ES-I3 (cell line): ENCODE measurements at regions not wholly inside any gene's neighbourhood (a gene's known extent, or its start where the extent isn't known, plus 50 kb on each side); places are given as distances from the start of the nearest gene placed in this dataset.

Source experiments
- H3K36me3 ChIP-seq: 2 replicates; pipeline ENCODE4 v1.6.1; 2013; ENCODE audit warnings: mild to moderate bottlenecking, low read length, control low read depth, moderate library complexity; ENCODE audit not compliant: insufficient read depth
- H3K4me1 ChIP-seq: 2 replicates; pipeline ENCODE4 v1.6.1; 2013; ENCODE audit warnings: mild to moderate bottlenecking, control low read depth, low read length; ENCODE audit not compliant: insufficient read depth
- H3K9ac ChIP-seq: 2 replicates; pipeline ENCODE4 v1.6.1; 2013; ENCODE audit warnings: low read depth, mild to moderate bottlenecking, low read length, moderate library complexity
- H3K9me3 ChIP-seq: 2 replicates; pipeline ENCODE4 v1.6.1; 2013; ENCODE audit warnings: mild to moderate bottlenecking, low read length, moderate library complexity; ENCODE audit not compliant: control insufficient read depth, insufficient read depth

DNA sequence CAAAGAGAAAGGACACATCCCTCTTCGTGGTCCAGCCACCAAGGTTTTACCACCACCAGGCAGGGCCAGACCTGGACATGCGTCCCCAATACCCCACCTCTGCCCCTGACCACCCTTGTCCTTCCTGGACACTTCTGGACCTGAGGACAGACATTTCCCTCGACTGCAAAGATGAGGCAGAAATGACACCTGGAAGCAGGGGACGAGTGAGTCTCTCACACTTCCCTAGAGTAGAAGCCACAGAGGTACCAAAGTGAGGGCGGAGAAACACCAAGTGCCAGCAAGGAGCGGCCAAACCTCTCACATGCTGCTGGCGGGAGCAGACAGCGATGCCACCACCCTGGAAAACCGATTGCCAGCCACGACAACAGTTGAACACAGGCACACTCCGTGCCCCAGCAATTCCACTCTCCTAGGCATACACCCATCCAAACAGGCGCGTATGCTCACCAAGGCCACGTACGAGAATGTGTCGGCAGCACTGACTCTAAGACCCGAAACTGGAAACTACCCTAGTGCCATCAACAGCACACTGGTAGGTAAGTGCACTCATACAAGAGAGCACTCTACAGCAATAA, 207.0 kb upstream of the NSMCE3 start:
- Histone ChIP-seq H3K36me3 (no peaks in the 10 kb centered on the region), H3K9me3 (no peaks in the 10 kb centered on the region), H3K9ac (no peak overlapping the region), H3K4me1 (peaks cover 7% of the 10 kb centered on the region; the same call in 1 of the 2 replicates)

DNA sequence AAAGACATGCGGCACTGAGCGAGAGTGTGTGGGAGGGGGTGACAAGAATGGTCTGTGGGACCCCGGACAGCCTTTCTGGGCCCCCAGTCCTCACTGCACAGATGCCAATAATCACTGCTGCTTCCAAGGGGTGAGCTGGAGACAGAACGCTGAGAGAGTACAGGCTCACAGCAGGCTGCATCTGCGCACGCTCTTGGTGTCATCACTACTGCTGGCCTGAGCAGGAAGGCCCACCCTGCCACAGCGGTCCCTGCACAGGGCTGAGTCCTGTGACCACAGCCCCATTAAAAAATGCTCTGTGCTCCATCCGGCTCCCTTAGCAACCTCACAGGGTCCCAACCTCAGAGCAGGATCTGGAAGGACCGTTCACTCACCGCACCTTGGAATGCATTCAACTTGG, 205.5 kb upstream of the NSMCE3 start:
- Histone ChIP-seq H3K9me3 (no peaks in the 10 kb centered on the region), H3K9ac (no peak overlapping the region), H3K36me3 (no peaks in the 10 kb centered on the region), H3K4me1 (no peaks in the 10 kb centered on the region)

DNA sequence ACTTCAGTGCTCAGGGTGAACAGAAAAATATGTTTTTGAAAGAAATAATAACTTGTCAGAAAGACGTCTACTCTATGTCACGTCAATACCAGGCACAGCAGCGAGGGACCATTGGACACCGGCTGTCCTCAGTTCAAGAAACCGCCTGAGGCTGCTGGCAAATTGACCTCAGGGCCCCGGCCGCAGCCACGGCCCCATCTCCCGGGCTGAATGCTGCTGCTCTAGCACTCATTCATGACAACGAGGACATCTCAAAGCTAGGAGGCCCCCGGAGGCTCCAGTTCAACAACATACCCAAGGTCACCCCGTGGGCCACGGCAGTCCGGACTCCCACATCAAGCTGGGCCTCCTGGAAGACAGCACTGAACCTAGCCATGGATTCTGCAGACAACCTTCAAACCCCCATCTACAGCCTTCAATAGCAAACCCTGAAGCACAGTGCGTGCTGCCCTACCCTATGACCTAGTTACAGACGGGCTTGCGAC, 204.0 kb upstream of the NSMCE3 start:
- no peaks in the 10 kb centered on the region for H3K36me3 ChIP-seq
- H3K9me3 ChIP-seq, result no peaks in the 10 kb centered on the region
- H3K4me1 ChIP-seq, result no peaks in the 10 kb centered on the region
- H3K9ac ChIP-seq, result no peak overlapping the region

DNA sequence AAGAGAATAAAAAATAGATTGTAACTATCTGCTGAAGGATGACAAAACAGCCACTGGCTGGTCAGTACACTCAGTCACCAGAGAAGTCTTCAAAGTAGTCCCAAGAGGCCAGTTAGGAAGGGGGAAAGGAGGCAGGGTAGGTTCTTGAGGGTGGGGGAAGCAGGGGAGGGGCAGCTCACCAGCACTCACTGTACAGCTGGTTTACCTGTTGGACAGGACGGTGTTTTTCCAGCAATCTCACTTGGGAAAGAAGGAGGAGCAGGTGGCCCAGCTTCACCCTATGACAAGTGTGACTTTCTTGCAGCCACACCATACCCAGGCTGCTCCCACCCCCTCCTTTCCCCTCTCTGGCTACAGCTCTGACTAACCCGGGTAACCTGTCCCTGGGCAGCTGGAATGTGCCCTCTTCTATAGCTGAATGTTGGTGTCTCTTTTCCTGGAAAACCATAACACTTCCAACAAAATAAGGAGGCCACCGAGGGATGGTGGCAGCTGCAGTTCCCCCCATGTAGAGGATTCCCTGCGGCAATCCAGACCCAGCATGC, 203.4 kb upstream of the NSMCE3 start:
- no peaks in the 10 kb centered on the region for H3K4me1 ChIP-seq
- no peaks in the 10 kb centered on the region for H3K9me3 ChIP-seq
- no peaks in the 10 kb centered on the region for H3K36me3 ChIP-seq
- no peak overlapping the region for H3K9ac ChIP-seq

DNA sequence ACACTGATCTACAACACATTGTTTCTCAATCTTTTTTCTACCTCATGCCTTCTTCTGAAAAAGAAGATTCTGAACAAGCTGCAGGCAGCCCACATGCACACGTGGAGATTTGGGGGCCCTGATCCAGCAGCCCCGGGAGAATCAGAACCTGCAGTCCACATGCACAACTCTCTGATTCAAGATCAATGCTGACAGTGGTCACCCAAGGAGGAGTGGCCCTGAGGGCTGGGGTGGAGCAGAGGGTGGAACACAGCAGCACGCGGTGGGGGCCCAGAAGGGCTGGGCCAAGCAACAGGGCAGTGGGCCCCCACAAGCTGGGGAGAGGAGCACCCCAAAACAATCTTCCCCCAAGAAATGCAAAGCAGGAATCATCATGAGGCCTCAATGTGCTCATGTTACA, 202.1 kb upstream of the NSMCE3 start:
- Histone ChIP-seq H3K36me3 (no peaks in the 10 kb centered on the region), H3K9me3 (no peaks in the 10 kb centered on the region), H3K4me1 (no peaks in the 10 kb centered on the region), H3K9ac (no peak overlapping the region)

DNA sequence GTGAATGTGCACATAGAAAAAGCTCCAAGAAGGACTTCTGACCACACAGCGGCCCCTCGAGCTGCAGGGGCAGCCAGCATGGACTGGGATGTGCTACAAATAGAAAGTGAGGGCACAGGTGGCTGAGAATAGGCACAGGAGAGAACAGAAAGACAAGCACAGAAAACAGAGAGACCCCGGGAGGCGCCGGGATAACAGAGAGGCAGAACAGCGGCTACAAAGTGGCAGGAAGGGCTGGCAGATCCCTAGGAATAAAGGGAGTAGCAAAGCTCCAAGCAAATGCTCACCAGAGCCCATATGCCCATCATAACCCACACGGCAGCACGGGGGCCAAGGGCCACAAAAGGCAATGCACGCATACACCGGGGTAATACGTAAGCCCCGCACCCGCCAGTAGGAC, 201.7 kb upstream of the NSMCE3 start:
- H3K9ac ChIP-seq, result no peak overlapping the region
- H3K9me3 ChIP-seq, result no peaks in the 10 kb centered on the region
- H3K4me1 ChIP-seq, result no peaks in the 10 kb centered on the region
- no peaks in the 10 kb centered on the region for H3K36me3 ChIP-seq

DNA sequence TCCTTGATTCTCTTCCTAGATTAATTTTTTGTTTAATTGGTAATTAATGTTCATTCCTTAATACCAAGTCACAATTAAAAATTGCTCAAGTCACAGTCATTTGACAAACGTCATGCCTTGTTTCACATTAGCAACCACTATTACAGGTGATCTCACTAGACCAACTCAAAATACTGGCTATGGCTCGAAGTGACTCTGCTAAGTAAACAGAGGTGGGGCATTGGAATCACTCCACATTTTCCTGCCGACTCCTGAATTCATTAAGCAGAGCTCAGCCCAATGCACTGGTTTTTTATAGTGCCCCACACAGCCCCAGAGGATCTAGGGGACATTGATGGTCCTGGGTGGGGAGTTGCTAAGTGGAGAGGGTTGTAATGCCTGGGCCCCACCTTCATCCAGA, 201.2 kb upstream of the NSMCE3 start:
- no peaks in the 10 kb centered on the region for H3K36me3 ChIP-seq
- H3K4me1 ChIP-seq, result no peaks in the 10 kb centered on the region
- H3K9ac ChIP-seq, result no peak overlapping the region
- no peaks in the 10 kb centered on the region for H3K9me3 ChIP-seq

DNA sequence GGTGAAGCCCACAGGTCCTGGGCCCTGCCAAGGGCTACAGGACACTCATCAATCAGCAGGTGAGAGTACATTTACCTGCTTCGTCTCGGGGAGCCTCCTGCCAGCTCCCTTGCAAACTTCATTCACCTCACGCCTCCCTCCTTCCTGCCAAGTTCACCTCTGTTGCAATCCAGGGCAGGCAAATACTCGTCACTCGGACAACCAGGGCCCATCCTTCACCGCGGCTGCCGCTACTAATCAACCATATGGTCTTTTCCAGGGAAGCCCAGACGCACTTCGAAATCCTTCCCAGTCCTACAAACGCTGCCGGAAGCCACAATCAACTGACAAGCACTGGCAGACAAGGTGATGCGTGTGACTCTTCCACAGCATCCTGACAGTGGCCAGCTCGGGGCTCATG, 200.7 kb upstream of the NSMCE3 start:
- H3K36me3 ChIP-seq, result no peaks in the 10 kb centered on the region
- no peaks in the 10 kb centered on the region for H3K9me3 ChIP-seq
- H3K9ac ChIP-seq, result no peak overlapping the region
- H3K4me1 ChIP-seq, result no peaks in the 10 kb centered on the region

DNA sequence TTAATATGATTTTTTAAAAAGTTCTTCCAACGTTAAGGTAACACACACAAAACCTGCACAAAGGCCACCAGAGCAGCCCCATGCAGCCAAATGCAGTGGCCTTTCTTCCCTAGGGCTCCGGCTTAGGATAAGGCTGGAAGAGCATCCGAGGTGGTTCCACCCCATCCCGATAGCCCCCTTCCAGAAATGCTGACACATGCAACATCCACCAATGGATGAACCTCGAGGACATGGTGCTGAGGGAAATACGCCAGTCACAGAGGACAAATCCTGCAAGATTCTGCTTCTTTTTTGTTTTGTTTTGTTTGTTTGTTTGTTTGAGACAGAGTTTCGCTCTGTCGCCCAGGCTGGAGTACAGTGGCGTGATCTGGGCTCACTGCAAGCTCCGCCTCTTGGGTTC, 199.3 kb upstream of the NSMCE3 start:
- Histone ChIP-seq H3K36me3 (no peaks in the 10 kb centered on the region), H3K9ac (no peak overlapping the region), H3K4me1 (no peaks in the 10 kb centered on the region), H3K9me3 (no peaks in the 10 kb centered on the region)

DNA sequence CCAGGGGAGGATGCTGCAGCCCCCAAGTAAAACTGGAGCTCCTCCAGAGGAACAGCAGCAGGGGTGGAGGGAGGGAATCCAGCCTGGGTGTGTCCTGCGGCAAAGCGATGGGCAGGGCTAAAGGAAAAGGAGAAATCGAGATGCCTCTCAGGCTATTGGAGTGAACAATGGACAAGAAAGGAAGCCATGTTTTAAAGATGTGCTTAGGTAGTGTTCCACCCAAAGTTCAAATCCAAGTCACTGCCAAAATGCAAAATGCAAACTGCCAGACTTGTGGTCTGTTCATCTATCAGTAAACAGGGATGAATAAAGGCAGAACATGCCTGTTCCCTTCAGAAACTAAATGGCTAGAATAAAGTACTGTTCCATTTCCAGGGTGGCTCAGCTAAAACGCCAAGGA, 197.5 kb upstream of the NSMCE3 start:
- no peaks in the 10 kb centered on the region for H3K36me3 ChIP-seq
- no peak overlapping the region for H3K9ac ChIP-seq
- no peaks in the 10 kb centered on the region for H3K9me3 ChIP-seq
- H3K4me1 ChIP-seq, result no peaks in the 10 kb centered on the region

DNA sequence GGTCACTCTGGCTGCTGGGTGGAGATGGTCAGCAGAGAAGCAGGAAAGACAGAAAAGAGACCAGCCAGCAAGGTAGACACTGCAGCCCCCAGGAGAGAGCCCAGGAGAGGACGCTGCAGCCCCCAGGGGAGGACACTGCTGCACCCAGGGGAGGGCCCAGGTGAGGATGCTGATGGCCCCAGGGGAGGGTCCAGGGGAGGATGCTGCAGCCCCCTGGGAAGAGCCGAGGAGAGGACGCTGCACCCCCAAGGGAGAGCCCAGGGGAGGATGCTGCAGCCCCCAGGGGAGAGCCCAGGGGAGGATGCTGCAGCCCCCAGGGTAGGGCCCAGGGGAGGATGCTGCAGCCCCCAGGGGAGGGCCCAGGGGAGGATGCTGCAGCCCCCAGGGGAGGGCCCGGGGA, 196.7 kb upstream of the NSMCE3 start:
- Histone ChIP-seq H3K4me1 (no peaks in the 10 kb centered on the region), H3K36me3 (no peaks in the 10 kb centered on the region), H3K9me3 (no peaks in the 10 kb centered on the region), H3K9ac (no peak overlapping the region)

DNA sequence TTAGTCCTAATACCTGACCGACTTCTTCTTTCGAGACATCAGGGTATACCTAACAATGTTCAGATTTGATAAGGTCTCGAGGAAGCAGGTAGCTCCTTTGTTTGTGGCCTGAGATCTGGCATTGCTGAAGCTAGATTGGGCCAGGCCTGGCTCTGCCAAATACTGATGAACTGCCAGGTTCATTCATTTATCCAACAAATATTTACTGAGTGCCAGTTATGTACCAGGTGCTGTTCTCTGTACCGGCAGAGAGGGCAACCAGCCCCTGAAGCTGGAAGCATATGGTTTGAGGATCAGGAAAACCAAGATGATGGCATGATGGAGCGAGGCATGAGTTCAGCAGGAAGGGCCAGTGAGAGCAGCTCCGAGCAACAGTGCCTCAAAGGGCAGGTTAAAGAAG, 196.2 kb upstream of the NSMCE3 start:
- H3K4me1 ChIP-seq, result no peaks in the 10 kb centered on the region
- no peak overlapping the region for H3K9ac ChIP-seq
- H3K9me3 ChIP-seq, result no peaks in the 10 kb centered on the region
- H3K36me3 ChIP-seq, result no peaks in the 10 kb centered on the region

DNA sequence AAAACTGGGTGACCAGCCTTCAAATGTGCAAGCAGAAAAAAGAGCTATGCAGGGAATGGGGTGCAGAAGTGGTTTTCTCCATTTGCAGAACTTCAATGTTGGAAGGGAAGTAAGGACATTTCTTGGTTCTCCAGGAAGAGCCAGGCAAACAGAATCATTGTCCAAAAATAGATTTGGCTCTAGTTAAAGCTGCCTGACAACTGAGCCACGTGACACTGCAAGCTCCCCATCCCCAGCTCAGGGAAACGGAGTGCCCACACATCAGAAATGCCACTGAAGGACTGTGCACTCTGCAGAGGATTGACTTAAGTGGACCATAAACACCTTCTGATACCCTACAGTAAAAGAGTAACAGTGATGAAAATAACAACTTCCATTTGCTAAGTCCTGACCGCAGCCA, 195.6 kb upstream of the NSMCE3 start:
- no peaks in the 10 kb centered on the region for H3K36me3 ChIP-seq
- no peaks in the 10 kb centered on the region for H3K9me3 ChIP-seq
- H3K4me1 ChIP-seq, result no peaks in the 10 kb centered on the region
- H3K9ac ChIP-seq, result no peak overlapping the region

DNA sequence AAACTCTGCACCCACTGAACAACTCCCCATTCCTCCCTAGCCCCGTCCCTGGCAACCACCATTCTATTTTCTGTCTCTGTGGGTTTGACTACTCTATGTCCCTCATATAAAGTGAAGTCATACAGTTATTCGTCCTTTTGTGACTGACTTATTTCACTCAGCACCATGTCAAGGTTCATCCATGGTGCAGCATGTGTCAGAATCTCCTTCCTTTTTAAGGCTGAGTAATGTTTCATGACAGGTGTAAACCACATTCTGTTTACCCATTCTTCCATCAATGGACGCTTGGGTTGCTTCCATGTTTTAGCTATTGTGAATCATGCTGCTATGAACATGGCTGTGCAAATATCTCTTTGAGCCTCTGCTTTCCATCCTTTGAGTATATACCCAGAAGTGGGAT, 192.3 kb upstream of the NSMCE3 start:
- Histone ChIP-seq H3K4me1 (no peaks in the 10 kb centered on the region), H3K9ac (no peak overlapping the region), H3K9me3 (no peaks in the 10 kb centered on the region), H3K36me3 (no peaks in the 10 kb centered on the region)

DNA sequence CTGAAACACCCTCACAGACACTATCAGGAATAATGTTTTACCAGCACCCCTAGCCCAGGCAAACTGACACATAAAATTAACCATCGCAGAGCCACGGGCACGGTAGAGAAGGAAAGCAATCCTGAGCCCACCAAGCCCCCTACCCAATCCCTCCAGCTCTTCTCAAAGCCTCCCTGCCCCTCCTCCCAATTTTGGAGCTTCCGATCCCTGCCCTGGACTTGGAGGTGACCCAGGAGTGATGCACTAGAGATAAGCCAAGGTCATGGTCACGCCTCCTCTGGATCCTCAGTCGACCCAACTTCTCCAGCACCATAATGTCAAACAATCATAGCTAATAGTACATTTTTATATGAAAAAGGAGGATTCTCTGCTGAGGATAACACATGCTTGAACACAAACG, 188.7 kb upstream of the NSMCE3 start:
- no peak overlapping the region for H3K9ac ChIP-seq
- no peaks in the 10 kb centered on the region for H3K36me3 ChIP-seq
- no peaks in the 10 kb centered on the region for H3K4me1 ChIP-seq
- H3K9me3 ChIP-seq, result no peaks in the 10 kb centered on the region

DNA sequence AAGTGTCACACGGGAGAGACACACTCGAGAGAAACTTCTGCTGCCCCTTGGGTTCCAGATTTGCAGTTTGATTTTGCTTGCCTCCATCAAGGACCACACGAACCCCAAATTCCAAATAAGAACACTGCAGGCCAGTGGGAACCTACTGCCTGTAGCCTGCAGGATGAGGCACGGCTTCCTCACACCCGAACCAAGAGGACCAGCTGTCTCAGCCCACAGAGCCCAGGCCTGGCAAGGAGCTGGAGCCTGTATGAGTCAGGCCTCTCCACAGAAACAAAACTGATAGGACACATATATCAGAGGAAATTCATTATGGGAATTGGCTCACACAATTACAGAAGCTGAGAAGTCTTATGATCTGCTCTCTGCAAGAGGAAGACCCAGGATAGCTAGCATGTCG, 188.1 kb upstream of the NSMCE3 start:
- Histone ChIP-seq H3K9ac (no peak overlapping the region), H3K36me3 (no peaks in the 10 kb centered on the region), H3K4me1 (peaks cover 4% of the 10 kb centered on the region; the same call in 1 of the 2 replicates), H3K9me3 (no peaks in the 10 kb centered on the region)
